Naive B cell (primary cell): ENCODE measurements at regions not wholly inside any gene's neighbourhood (a gene's known extent, or its start where the extent isn't known, plus 50 kb on each side); places are given as distances from the start of the nearest gene placed in this dataset.
A peak's percentile ranks its signal among the peaks of the same experiment; 100 is the strongest.
"Not testable (repeated sequence)": the region's sequence is repeated elsewhere in the genome, so short reads cannot be mapped to it uniquely, and the experiment has no call there.

ENCODE experiments used
- ATAC-seq, 2 donors: fragments of 150-1000 bp; cut with Tn5 transposase; 2 replicates each; pipeline ENCODE4 v1.10.0; 2021; ENCODE audit warnings: low read depth in 2 of 2, mild to moderate bottlenecking in 2 of 2, moderate library complexity in 2 of 2
- DNase-seq: peaks from one replicate; pipeline ENCODE4 v3.0.0; 2022
- H3K27ac Mint-ChIP-seq, 6 donors: one replicate each; pipeline ENCODE4 v1.8.0; 2020 to 2022; ENCODE audit warnings: mild to moderate bottlenecking in 6 of 6, mixed read lengths in 6 of 6, moderate library complexity in 5 of 6, inconsistent platforms in 2 of 6
- H3K27me3 Mint-ChIP-seq, 3 donors: one replicate each; pipeline ENCODE4 v1.8.0; 2021 to 2022; ENCODE audit warnings: mixed read lengths in 3 of 3, mild to moderate bottlenecking in 1 of 3
- H3K36me3 Mint-ChIP-seq, 2 donors: one replicate each; pipeline ENCODE4 v1.8.0; 2020 to 2022; ENCODE audit warnings: mixed read lengths in 2 of 2, inconsistent platforms in 1 of 2, mild to moderate bottlenecking in 1 of 2
- H3K4me1 Mint-ChIP-seq, 3 donors: one replicate each; pipeline ENCODE4 v1.8.0; 2020 to 2022; ENCODE audit warnings: mixed read lengths in 3 of 3, inconsistent platforms in 1 of 3, mild to moderate bottlenecking in 1 of 3, moderate library complexity in 1 of 3
- H3K4me3 Mint-ChIP-seq, 8 donors: one replicate each; pipeline ENCODE4 v1.8.0; 2020 to 2022; ENCODE audit warnings: mild to moderate bottlenecking in 8 of 8, mixed read lengths in 8 of 8, moderate library complexity in 8 of 8, inconsistent platforms in 2 of 8
- H3K9me3 Mint-ChIP-seq, 7 donors: one replicate each; pipeline ENCODE4 v1.8.0; 2020 to 2022; ENCODE audit warnings: mixed read lengths in 7 of 7, mild to moderate bottlenecking in 5 of 7, inconsistent platforms in 2 of 7, moderate library complexity in 1 of 7

GRCh38 chr6:105873799-105874198 is 212.3 kb upstream of the PRDM1 start:
- Mint-ChIP-seq H3K9me3 (no peaks in the 10 kb centered on the region), H3K27me3 (no peaks in the 10 kb centered on the region), H3K36me3 (no peaks in the 10 kb centered on the region), H3K4me1 (peaks cover 49 to 80% (median 50%) of the 10 kb centered on the region in 3 donors), H3K27ac (peak overlapping the region in 4 of 6 donors; percentile 6 to 73 (median 52)), H3K4me3 (peak overlapping the region in 2 of 8 donors; percentile 32 to 48)
- ATAC-seq (no peak), DNase-seq (no peak)

- H3K4me3 Mint-ChIP-seq: peak overlapping the region in 2 of 8 donors; percentile 32 to 48
- H3K27me3 Mint-ChIP-seq: no peaks in the 10 kb centered on the region
- DNase-seq: no peak
- ATAC-seq: no peak
- H3K4me1 Mint-ChIP-seq: peaks cover 46 to 78% (median 52%) of the 10 kb centered on the region in 3 donors
- H3K9me3 Mint-ChIP-seq: no peaks in the 10 kb centered on the region
- H3K36me3 Mint-ChIP-seq: no peaks in the 10 kb centered on the region
- peak overlapping the region in 5 of 6 donors; percentile 6 to 73 (median 46) for H3K27ac Mint-ChIP-seq
These were observed 212.9 kb upstream of the PRDM1 start for GRCh38 chr6:105873211-105873704.

GRCh38 chr6:105872249-105872648 is 213.9 kb upstream of the PRDM1 start:
- H3K4me3 Mint-ChIP-seq: peak overlapping the region in 2 of 8 donors; percentile 33 to 56
- peaks cover 0 to 9% (median 0%) of the 10 kb centered on the region in 7 donors for H3K9me3 Mint-ChIP-seq
- ATAC-seq (no peak), DNase-seq (no peak)
- H3K36me3 Mint-ChIP-seq: peaks cover 7% of the 10 kb centered on the region in 2 donors
- H3K27ac Mint-ChIP-seq: peak overlapping the region in 3 of 6 donors; percentile 10 to 46 (median 13)
- H3K4me1 Mint-ChIP-seq: peaks cover 52 to 85% (median 62%) of the 10 kb centered on the region in 3 donors
- no peaks in the 10 kb centered on the region for H3K27me3 Mint-ChIP-seq

- DNase-seq (no peak), ATAC-seq (no peak)
- Mint-ChIP-seq H3K4me3 (no peak overlapping the region), H3K9me3 (peaks cover 0 to 11% (median 0%) of the 10 kb centered on the region in 7 donors), H3K27me3 (no peaks in the 10 kb centered on the region), H3K4me1 (peaks cover 52 to 82% (median 59%) of the 10 kb centered on the region in 3 donors), H3K36me3 (peaks cover 7 to 9% of the 10 kb centered on the region in 2 donors), H3K27ac (peak overlapping the region in 1 of 6 donors; percentile 62)
These were observed 214.6 kb upstream of the PRDM1 start for GRCh38 chr6:105871542-105871941.

GRCh38 chr6:105869835-105870440 is 216.2 kb upstream of the PRDM1 start:
- H3K27me3 Mint-ChIP-seq: no peaks in the 10 kb centered on the region
- H3K36me3 Mint-ChIP-seq: peaks cover 7 to 9% of the 10 kb centered on the region in 2 donors
- H3K4me3 Mint-ChIP-seq: peak overlapping the region in 3 of 8 donors; percentile 12 to 76 (median 51)
- ATAC-seq (peak in 1 of 2 donors; percentile 35), DNase-seq (no peak)
- H3K9me3 Mint-ChIP-seq: peaks cover 0 to 11% (median 0%) of the 10 kb centered on the region in 7 donors
- peaks cover 36 to 75% (median 43%) of the 10 kb centered on the region in 3 donors for H3K4me1 Mint-ChIP-seq
- peak overlapping the region in 1 of 6 donors; percentile 4 for H3K27ac Mint-ChIP-seq

GRCh38 chr6:105868823-105869460 is 217.2 kb upstream of the PRDM1 start:
- peaks cover 0 to 11% (median 0%) of the 10 kb centered on the region in 7 donors for H3K9me3 Mint-ChIP-seq
- H3K4me3 Mint-ChIP-seq: peak overlapping the region in 7 of 8 donors; percentile 19 to 76 (median 51)
- ATAC-seq: no peak

GRCh38 chr6:105867821-105868220 is 218.3 kb upstream of the PRDM1 start:
- no peak for DNase-seq
- H3K4me3 Mint-ChIP-seq: peak overlapping the region in 1 of 8 donors; percentile 60
- ATAC-seq: no peak
- no peaks in the 10 kb centered on the region for H3K27me3 Mint-ChIP-seq
- H3K27ac Mint-ChIP-seq: peak overlapping the region in 3 of 6 donors; percentile 11 to 43 (median 15)
- H3K9me3 Mint-ChIP-seq: peaks cover 0 to 11% (median 0%) of the 10 kb centered on the region in 7 donors
- peaks cover 38 to 72% (median 48%) of the 10 kb centered on the region in 3 donors for H3K4me1 Mint-ChIP-seq
- H3K36me3 Mint-ChIP-seq: peaks cover 7 to 9% of the 10 kb centered on the region in 2 donors

More at GRCh38 chr6:105868823-105869460, 217.2 kb upstream of the PRDM1 start:
- Mint-ChIP-seq H3K27ac (peak overlapping the region in 5 of 6 donors; percentile 29 to 94 (median 85)), H3K27me3 (no peaks in the 10 kb centered on the region), H3K4me1 (peaks cover 38 to 72% (median 43%) of the 10 kb centered on the region in 3 donors), H3K36me3 (peaks cover 7 to 9% of the 10 kb centered on the region in 2 donors)
- no peak for DNase-seq

GRCh38 chr6:105867277-105867676 is 218.9 kb upstream of the PRDM1 start:
- no peak for ATAC-seq
- peaks cover 43 to 73% (median 54%) of the 10 kb centered on the region in 3 donors for H3K4me1 Mint-ChIP-seq
- DNase-seq: no peak
- H3K27me3 Mint-ChIP-seq: no peaks in the 10 kb centered on the region
- H3K9me3 Mint-ChIP-seq: peaks cover 0 to 11% (median 0%) of the 10 kb centered on the region in 7 donors
- peak overlapping the region in 3 of 8 donors; percentile 57 to 85 (median 60) for H3K4me3 Mint-ChIP-seq
- peak overlapping the region in 3 of 6 donors; percentile 15 to 43 (median 28) for H3K27ac Mint-ChIP-seq
- H3K36me3 Mint-ChIP-seq: peaks cover 7 to 9% of the 10 kb centered on the region in 2 donors

- Mint-ChIP-seq H3K27ac (peak overlapping the region; percentile 17 to 91 (median 72)), H3K4me3 (peak overlapping the region; percentile 11 to 84 (median 66)), H3K36me3 (peaks cover 7 to 9% of the 10 kb centered on the region in 2 donors), H3K4me1 (peaks cover 31 to 51% (median 45%) of the 10 kb centered on the region in 3 donors), H3K9me3 (peaks cover 0 to 10% (median 0%) of the 10 kb centered on the region in 7 donors), H3K27me3 (no peaks in the 10 kb centered on the region)
- peak; percentile 28 for DNase-seq
- peak; percentile 77 to 90 for ATAC-seq
These were observed 223.1 kb upstream of the PRDM1 start for GRCh38 chr6:105862936-105863607.

- peaks cover 21 to 37% (median 32%) of the 10 kb centered on the region in 3 donors for H3K4me1 Mint-ChIP-seq
- H3K9me3 Mint-ChIP-seq, DNase-seq, H3K4me3 Mint-ChIP-seq, H3K36me3 Mint-ChIP-seq, H3K27ac Mint-ChIP-seq, ATAC-seq, H3K27me3 Mint-ChIP-seq: not testable (repeated sequence)
These were observed 225.2 kb upstream of the PRDM1 start for GRCh38 chr6:105860927-105861326.

GRCh38 chr6:105859457-105859856 is 226.7 kb upstream of the PRDM1 start:
- no peak for DNase-seq
- H3K27ac Mint-ChIP-seq: peak overlapping the region in 3 of 6 donors; percentile 60 to 83 (median 78)
- no peak for ATAC-seq
- peaks cover 20 to 30% (median 29%) of the 10 kb centered on the region in 3 donors for H3K4me1 Mint-ChIP-seq
- peaks cover 0 to 2% (median 0%) of the 10 kb centered on the region in 7 donors for H3K9me3 Mint-ChIP-seq
- no peak overlapping the region for H3K4me3 Mint-ChIP-seq
- H3K36me3 Mint-ChIP-seq: no peaks in the 10 kb centered on the region
- no peaks in the 10 kb centered on the region for H3K27me3 Mint-ChIP-seq

- not testable (repeated sequence) for DNase-seq, H3K27me3 Mint-ChIP-seq, H3K9me3 Mint-ChIP-seq, H3K36me3 Mint-ChIP-seq, ATAC-seq, H3K4me3 Mint-ChIP-seq
- Mint-ChIP-seq H3K4me1 (peaks cover 14 to 23% (median 21%) of the 10 kb centered on the region in 3 donors), H3K27ac (peak overlapping the region in 1 of 6 donors; percentile 71)
These were observed 227.5 kb upstream of the PRDM1 start for GRCh38 chr6:105858639-105859038.

GRCh38 chr6:105855433-105855832 is 230.7 kb upstream of the PRDM1 start:
- Mint-ChIP-seq H3K27ac (no peak overlapping the region), H3K9me3 (peaks cover 0 to 1% (median 0%) of the 10 kb centered on the region in 7 donors), H3K27me3 (peaks cover 0 to 6% (median 0%) of the 10 kb centered on the region in 3 donors), H3K4me3 (no peak overlapping the region), H3K4me1 (peaks cover 2 to 4% (median 3%) of the 10 kb centered on the region in 3 donors), H3K36me3 (no peaks in the 10 kb centered on the region)
- DNase-seq: no peak
- ATAC-seq: no peak
